Adrenal gland (tissue), 9 donors: ENCODE measurements at regions not wholly inside any gene's neighbourhood (a gene's known extent, or its start where the extent isn't known, plus 50 kb on each side); places are given as distances from the start of the nearest gene placed in this dataset.

Experiments
- DNase-seq, 7 donors: peaks; one replicate each; pipeline ENCODE4 v3.0.0-alpha.2; 2019 to 2020
- H3K27ac ChIP-seq, 5 donors: fragments of 200-600 bp; sonication (generic) in 4 of 5; 1 replicate in 3 of 5; 2 replicates in 2 of 5; pipeline versions ENCODE4 v1.5.1 to v1.8.0; 2016 to 2020; ENCODE audit warnings: mild to moderate bottlenecking in 1 of 5
- H3K27me3 ChIP-seq: fragments of 200-600 bp; 2 replicates; pipeline ENCODE4 v1.8.0; 2021
- H3K36me3 ChIP-seq, 2 donors: fragments of 200-600 bp; replicated peaks in 1 of 2; 1 replicate in 1 of 2; 2 replicates in 1 of 2; pipeline versions ENCODE4 v1.5.1 to v1.8.0; 2018 to 2022
- H3K4me1 ChIP-seq, 2 donors: fragments of 200-600 bp; replicated peaks in 1 of 2; 1 replicate in 1 of 2; 2 replicates in 1 of 2; pipeline versions ENCODE4 v1.5.1 to v1.8.0; 2018 to 2021
- H3K4me3 ChIP-seq, 4 donors: fragments of 200-600 bp; sonication (generic) in 3 of 4; one replicate each; pipeline ENCODE4 v1.5.1; 2016 to 2018
- H3K9me3 ChIP-seq, 3 donors: fragments of 200-600 bp; sonication (generic) in 1 of 3; replicated peaks in 1 of 3; 1 replicate in 2 of 3; 2 replicates in 1 of 3; pipeline versions ENCODE4 v1.5.1 to v1.8.0; 2016 to 2021
- CTCF ChIP-seq, 6 experiments: fragments of 450-650 bp in 4 of 6; fragments of 200-600 bp in 2 of 6; sonication (generic) in 1 of 6; IDR thresholded peaks; 1 replicate in 5 of 6; 2 replicates in 1 of 6; pipeline versions ENCODE4 v1.5.1 to v1.8.0; 2016 to 2021; ENCODE audit warnings: antibody characterized with exemption in 6 of 6, mild to moderate bottlenecking in 2 of 6, moderate library complexity in 1 of 6
- POLR2A ChIP-seq, 2 donors: fragments of 450-650 bp; IDR thresholded peaks; one replicate each; pipeline ENCODE4 v1.6.1; 2017; ENCODE audit warnings: antibody characterized with exemption in 2 of 2, mild to moderate bottlenecking in 2 of 2, moderate library complexity in 1 of 2
- WGBS, 4 donors: extraction: QIAGEN DNeasy Blood & Tissue Kit in 2 of 4; methylation state at CpG; one replicate each; pipeline versions ENCODE4 v1.1.5 to v1.1.7; 2013 to 2017; 5-methylcytosine and 5-hydroxymethylcytosine counted together
- intact Hi-C, 2 donors: fragments of 100-400 bp; cut with DNase I; formaldehyde crosslinking; loops; one replicate each; pipeline versions ENCODE4 v1.14.1 to v1.15.0; 2022 to 2023
- donor health status: healthy with polysubstance abuse.
- donor health status: Bipolar disorder and iron deficiency.
- donor health status: DM: yes; HTN: yes; CAD: no.
- donor health status: DM: no; HTN: no; CAD: no.
- donor health status: DM: no; HTN: no; CAD: no.

DNA sequence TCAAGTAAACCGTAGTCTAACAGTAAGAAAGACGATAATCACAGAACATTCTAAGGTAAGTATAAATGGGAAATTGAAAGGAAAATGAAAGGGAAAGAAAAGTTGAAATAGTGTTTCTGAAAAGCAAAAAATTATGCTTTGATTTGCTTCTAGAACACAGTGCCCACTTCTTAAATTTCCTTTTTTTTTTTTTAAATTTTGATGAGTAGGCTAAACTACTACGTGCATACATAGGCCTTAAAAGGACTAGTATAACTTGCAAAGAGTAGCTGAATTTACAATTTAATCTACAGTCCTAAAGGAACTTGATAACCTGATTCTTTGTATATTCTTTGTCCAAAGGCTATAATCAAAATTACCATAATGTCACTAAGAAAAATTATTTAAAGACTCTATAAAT, 325.3 kb downstream of the PAX3 start:
- 90 to 98% (median 94%) methylated on average over 3 of the region's 3 CpGs for WGBS, 4 donors
- intact Hi-C loops, result no loop called here
- Histone ChIP-seq H3K4me3 (no peak overlapping the region), H3K4me1 (no peaks in the 10 kb centered on the region), H3K9me3 (no peaks in the 10 kb centered on the region), H3K36me3 (no peaks in the 10 kb centered on the region), H3K27ac (no peak overlapping the region), H3K27me3 (peaks cover 4% of the 10 kb centered on the region)
- no peak for DNase-seq
- TF ChIP-seq POLR2A (IDR thresholded peaks at IDR 0.05), result no peak
- no peak for TF ChIP-seq CTCF (IDR thresholded peaks at IDR 0.05)

GRCh38 chr2:221972813-221973478, 325.9 kb downstream of the PAX3 start:
- H3K27ac ChIP-seq, result no peak overlapping the region
- no peaks in the 10 kb centered on the region for H3K4me1 ChIP-seq
- no peak for TF ChIP-seq POLR2A (IDR thresholded peaks at IDR 0.05)
- TF ChIP-seq CTCF (IDR thresholded peaks at IDR 0.05), result no peak
- WGBS, 4 donors, result 68 to 82% (median 71%) methylated on average over 6 of the region's 6 CpGs
- H3K36me3 ChIP-seq, result no peaks in the 10 kb centered on the region
- peaks cover 4% of the 10 kb centered on the region for H3K27me3 ChIP-seq
- no peaks in the 10 kb centered on the region for H3K9me3 ChIP-seq
- no peak overlapping the region for H3K4me3 ChIP-seq
- intact Hi-C loops, result no loop called here
- no peak for DNase-seq

- intact Hi-C loops, result no loop called here
- no peak overlapping the region for H3K27ac ChIP-seq
- H3K36me3 ChIP-seq, result no peaks in the 10 kb centered on the region
- WGBS, 4 donors, result 33 to 65% (median 55%) methylated on average over 3 of the region's 3 CpGs
- TF ChIP-seq CTCF (IDR thresholded peaks at IDR 0.05) (no peak), POLR2A (IDR thresholded peaks at IDR 0.05) (no peak)
- H3K4me3 ChIP-seq, result no peak overlapping the region
- no peaks in the 10 kb centered on the region for H3K9me3 ChIP-seq
- H3K27me3 ChIP-seq, result peaks cover 4% of the 10 kb centered on the region
- DNase-seq, result no peak
- no peaks in the 10 kb centered on the region for H3K4me1 ChIP-seq
Observed at GRCh38 chr2:221970389-221970788, 328.4 kb downstream of the PAX3 start.

DNA sequence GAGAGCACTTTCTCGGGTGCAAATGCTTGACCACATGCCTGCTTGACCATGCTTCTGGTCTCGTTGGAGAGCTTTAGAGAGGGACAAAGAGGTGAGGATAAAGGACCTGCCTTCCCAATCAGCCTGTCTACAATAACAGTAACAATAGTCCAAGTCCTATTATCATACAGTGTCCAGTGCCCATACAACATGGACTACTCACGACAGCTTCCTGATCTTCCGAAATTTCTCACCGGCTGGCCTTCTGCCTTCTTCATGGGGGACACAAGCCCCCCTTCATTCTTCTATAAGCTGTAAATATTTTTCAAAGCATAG, 329.0 kb downstream of the PAX3 start:
- no peak for DNase-seq
- H3K36me3 ChIP-seq, result no peaks in the 10 kb centered on the region
- intact Hi-C loops, result no loop called here
- H3K4me3 ChIP-seq, result no peak overlapping the region
- TF ChIP-seq CTCF (IDR thresholded peaks at IDR 0.05) (no peak), POLR2A (IDR thresholded peaks at IDR 0.05) (no peak)
- peaks cover 4% of the 10 kb centered on the region for H3K27me3 ChIP-seq
- 68 to 83% (median 74%) methylated on average over 5 of the region's 5 CpGs for WGBS, 4 donors
- no peak overlapping the region for H3K27ac ChIP-seq
- no peaks in the 10 kb centered on the region for H3K9me3 ChIP-seq
- no peaks in the 10 kb centered on the region for H3K4me1 ChIP-seq
